ENCODE measurements at regions not wholly inside any gene's neighbourhood (a gene's known extent, or its start where the extent isn't known, plus 50 kb on each side); places are given as distances from the start of the nearest gene placed in this dataset.
A peak's percentile ranks its signal among the peaks of the same experiment; 100 is the strongest.

GRCh38 chr3:10697918-10698317, 118.1 kb upstream of the SLC6A11 start:
- Histone ChIP-seq H3K9ac (ENCODE audit: extremely low read depth, low read length, poor library complexity, severe bottlenecking) (no peak overlapping the region), H3K36me3 (ENCODE audit: control insufficient read depth, insufficient read depth, low read length) (no peaks in the 10 kb centered on the region), H3K4me3 (ENCODE audit: low read length) (no peak overlapping the region), H3K4me1 (ENCODE audit: control insufficient read depth, insufficient read depth, low read length) (no peaks in the 10 kb centered on the region), H3K27me3 (ENCODE audit: control insufficient read depth, insufficient read depth, low read length, poor library complexity, severe bottlenecking) (peaks cover 18% of the 10 kb centered on the region), H3K9me3 (ENCODE audit: control insufficient read depth, low read length) (no peaks in the 10 kb centered on the region), H3K27ac (ENCODE audit: low read depth, low read length) (no peak overlapping the region)
- H3K27ac Mint-ChIP-seq, result no peak overlapping the region
- DNase-seq, result peak; percentile 76
- H3K4me3 Mint-ChIP-seq, result no peak overlapping the region
- H3K27me3 Mint-ChIP-seq (ENCODE audit: insufficient read depth), result peaks cover 47% of the 10 kb centered on the region
- WGBS, 2 experiments (ENCODE audit: insufficient coverage in 1 of 2, insufficient read length in 1 of 2), result 79 to 83% methylated on average over 3 to 4 of the region's 4 CpGs
- H3K4me1 Mint-ChIP-seq, result peaks cover 5% of the 10 kb centered on the region
- H3K36me3 Mint-ChIP-seq (ENCODE audit: low read depth), result no peaks in the 10 kb centered on the region
- TF ChIP-seq CTCF (conservative IDR thresholded peaks at IDR 0.05), result no peak
- H3K9me3 Mint-ChIP-seq, result no peaks in the 10 kb centered on the region

GRCh38 chr3:10700821-10701220, 115.2 kb upstream of the SLC6A11 start:
- Histone ChIP-seq H3K36me3 (ENCODE audit: control insufficient read depth, insufficient read depth, low read length) (no peaks in the 10 kb centered on the region), H3K27ac (ENCODE audit: low read depth, low read length) (no peak overlapping the region), H3K4me3 (ENCODE audit: low read length) (no peak overlapping the region), H3K9me3 (ENCODE audit: control insufficient read depth, low read length) (no peaks in the 10 kb centered on the region), H3K27me3 (ENCODE audit: control insufficient read depth, insufficient read depth, low read length, poor library complexity, severe bottlenecking) (peaks cover 34% of the 10 kb centered on the region), H3K4me1 (ENCODE audit: control insufficient read depth, insufficient read depth, low read length) (no peaks in the 10 kb centered on the region), H3K9ac (ENCODE audit: extremely low read depth, low read length, poor library complexity, severe bottlenecking) (no peak overlapping the region)
- Mint-ChIP-seq H3K27me3 (ENCODE audit: insufficient read depth) (peaks cover 50% of the 10 kb centered on the region), H3K27ac (no peak overlapping the region), H3K36me3 (ENCODE audit: low read depth) (no peaks in the 10 kb centered on the region), H3K4me3 (no peak overlapping the region), H3K4me1 (peaks cover 5% of the 10 kb centered on the region), H3K9me3 (no peaks in the 10 kb centered on the region)
- no peak for TF ChIP-seq CTCF (conservative IDR thresholded peaks at IDR 0.05)
- DNase-seq, result no peak
- 89 to 100% methylated on average over 1 of the region's 2 CpGs for WGBS, 2 experiments (ENCODE audit: insufficient coverage in 1 of 2, insufficient read length in 1 of 2)

- 42 to 76% methylated on average over 5 to 13 of the region's 14 CpGs for WGBS, 2 experiments (ENCODE audit: insufficient coverage in 1 of 2, insufficient read length in 1 of 2)
- H3K27me3 Mint-ChIP-seq (ENCODE audit: insufficient read depth), result peaks cover 60% of the 10 kb centered on the region
- no peaks in the 10 kb centered on the region for H3K9me3 Mint-ChIP-seq
- Histone ChIP-seq H3K27me3 (ENCODE audit: control insufficient read depth, insufficient read depth, low read length, poor library complexity, severe bottlenecking) (peaks cover 53% of the 10 kb centered on the region), H3K9me3 (ENCODE audit: control insufficient read depth, low read length) (no peaks in the 10 kb centered on the region), H3K36me3 (ENCODE audit: control insufficient read depth, insufficient read depth, low read length) (no peaks in the 10 kb centered on the region), H3K4me3 (ENCODE audit: low read length) (no peak overlapping the region), H3K4me1 (ENCODE audit: control insufficient read depth, insufficient read depth, low read length) (no peaks in the 10 kb centered on the region), H3K27ac (ENCODE audit: low read depth, low read length) (no peak overlapping the region), H3K9ac (ENCODE audit: extremely low read depth, low read length, poor library complexity, severe bottlenecking) (no peak overlapping the region)
- no peaks in the 10 kb centered on the region for H3K36me3 Mint-ChIP-seq (ENCODE audit: low read depth)
- H3K4me1 Mint-ChIP-seq, result peaks cover 10% of the 10 kb centered on the region
- H3K4me3 Mint-ChIP-seq, result peak overlapping the region; percentile 36
- H3K27ac Mint-ChIP-seq, result no peak overlapping the region
- peak; percentile 96 for DNase-seq
- TF ChIP-seq CTCF (conservative IDR thresholded peaks at IDR 0.05), result no peak
Observed at GRCh38 chr3:10702961-10703740, 112.9 kb upstream of the SLC6A11 start.
